Left ventricle myocardium inferior (tissue), 1 donor: ENCODE measurements at regions not wholly inside any gene's neighbourhood (a gene's known extent, or its start where the extent isn't known, plus 50 kb on each side); places are given as distances from the start of the nearest gene placed in this dataset.

Source experiments
- DNase-seq: peaks from one replicate; pipeline ENCODE4 v3.0.0-alpha.2; 2020
- H3K27ac ChIP-seq: fragments of 200-600 bp; replicated peaks from 2 replicates; pipeline ENCODE4 v1.8.0; 2021
- H3K27me3 ChIP-seq: fragments of 200-600 bp; 2 replicates; pipeline ENCODE4 v1.8.0; 2021; ENCODE audit warnings: low read depth
- H3K36me3 ChIP-seq: fragments of 200-600 bp; 2 replicates; pipeline ENCODE4 v1.8.0; 2021
- H3K4me1 ChIP-seq: fragments of 200-600 bp; 2 replicates; pipeline ENCODE4 v1.8.0; 2021
- H3K4me3 ChIP-seq: fragments of 200-600 bp; 2 replicates; pipeline ENCODE4 v1.8.0; 2021; ENCODE audit warnings: mild to moderate bottlenecking, moderate library complexity
- H3K9me3 ChIP-seq: fragments of 200-600 bp; replicated peaks from 2 replicates; pipeline ENCODE4 v1.8.0; 2021
- intact Hi-C: fragments of 100-400 bp; cut with micrococcal nuclease; formaldehyde crosslinking; loops from one replicate; pipeline ENCODE4 v1.11.0; 2022
- TF ChIP-seq, protein P1 (sequence below): fragments of 200-600 bp; IDR thresholded peaks from 2 replicates; pipeline ENCODE4 v1.8.0; 2021; ENCODE audit warnings: antibody characterized with exemption, mild to moderate bottlenecking, borderline replicate concordance
- donor health status: DM: no; HTN: yes; CAD: no; lungs with severe emphysema.

DNA sequence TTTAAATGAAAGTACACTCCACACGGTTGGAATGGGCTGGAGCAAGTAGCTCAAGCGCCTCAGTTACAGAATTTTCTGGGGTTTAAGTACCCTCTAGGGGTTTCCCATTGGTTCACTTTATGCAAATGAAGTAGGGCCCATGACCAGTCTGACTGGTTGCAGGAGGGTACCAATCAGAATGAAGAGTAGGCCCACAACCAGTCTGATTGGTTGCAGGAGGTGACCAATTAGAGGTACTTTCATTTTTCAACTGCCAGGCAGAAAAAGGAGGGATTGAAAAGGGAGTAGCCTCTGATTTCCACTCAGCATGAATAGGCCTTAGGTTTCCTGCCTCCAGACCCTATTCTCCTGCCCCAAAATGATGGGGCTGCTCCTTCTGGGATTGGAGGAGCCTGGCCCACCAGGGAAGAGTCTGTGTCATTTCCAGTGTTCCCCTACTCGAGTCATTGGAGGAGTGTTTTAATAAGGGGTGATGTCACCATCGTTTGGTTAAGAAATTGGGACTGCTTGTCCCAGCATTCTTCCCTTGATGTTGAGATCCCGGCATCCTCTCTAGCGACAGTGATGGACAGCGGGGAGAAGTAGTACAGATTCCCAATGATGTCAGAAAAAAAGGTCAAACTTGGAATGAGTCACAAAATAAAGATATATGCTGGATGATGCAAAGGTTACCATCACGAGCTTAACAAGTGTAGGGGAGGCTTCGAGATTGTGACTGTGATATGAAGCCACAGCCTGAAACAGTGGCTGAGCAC is 210.4 kb downstream of the SH3BP4 start:
- no peaks in the 10 kb centered on the region for H3K9me3 ChIP-seq
- H3K4me1 ChIP-seq, result no peaks in the 10 kb centered on the region
- no peak for DNase-seq
- H3K27me3 ChIP-seq, result peaks cover 76% of the 10 kb centered on the region
- H3K4me3 ChIP-seq, result no peak overlapping the region
- TF ChIP-seq, protein P1, sequence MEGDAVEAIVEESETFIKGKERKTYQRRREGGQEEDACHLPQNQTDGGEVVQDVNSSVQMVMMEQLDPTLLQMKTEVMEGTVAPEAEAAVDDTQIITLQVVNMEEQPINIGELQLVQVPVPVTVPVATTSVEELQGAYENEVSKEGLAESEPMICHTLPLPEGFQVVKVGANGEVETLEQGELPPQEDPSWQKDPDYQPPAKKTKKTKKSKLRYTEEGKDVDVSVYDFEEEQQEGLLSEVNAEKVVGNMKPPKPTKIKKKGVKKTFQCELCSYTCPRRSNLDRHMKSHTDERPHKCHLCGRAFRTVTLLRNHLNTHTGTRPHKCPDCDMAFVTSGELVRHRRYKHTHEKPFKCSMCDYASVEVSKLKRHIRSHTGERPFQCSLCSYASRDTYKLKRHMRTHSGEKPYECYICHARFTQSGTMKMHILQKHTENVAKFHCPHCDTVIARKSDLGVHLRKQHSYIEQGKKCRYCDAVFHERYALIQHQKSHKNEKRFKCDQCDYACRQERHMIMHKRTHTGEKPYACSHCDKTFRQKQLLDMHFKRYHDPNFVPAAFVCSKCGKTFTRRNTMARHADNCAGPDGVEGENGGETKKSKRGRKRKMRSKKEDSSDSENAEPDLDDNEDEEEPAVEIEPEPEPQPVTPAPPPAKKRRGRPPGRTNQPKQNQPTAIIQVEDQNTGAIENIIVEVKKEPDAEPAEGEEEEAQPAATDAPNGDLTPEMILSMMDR, result no peak
- H3K36me3 ChIP-seq, result no peaks in the 10 kb centered on the region
- no peak overlapping the region for H3K27ac ChIP-seq
- intact Hi-C loops, result no loop called here

DNA sequence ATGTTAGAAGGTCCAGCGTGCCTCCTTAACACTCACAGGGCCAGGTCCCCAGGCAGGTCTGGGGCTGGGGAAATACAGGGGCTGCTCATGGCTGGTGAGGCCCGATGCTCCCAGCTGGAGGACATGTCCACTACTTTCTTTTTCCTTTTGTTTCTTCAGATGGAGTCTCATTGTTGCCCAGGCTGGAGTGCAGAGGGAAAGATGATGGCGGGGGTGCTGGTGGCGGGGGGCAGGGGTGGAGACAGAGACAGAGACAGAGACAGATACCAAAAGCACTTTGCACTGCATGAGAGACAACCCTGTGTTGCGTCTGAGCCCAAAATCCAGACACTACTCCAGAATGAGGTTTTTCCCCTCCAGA is 211.0 kb downstream of the SH3BP4 start:
- no peaks in the 10 kb centered on the region for H3K4me1 ChIP-seq
- intact Hi-C loops, result no loop called here
- peaks cover 71% of the 10 kb centered on the region for H3K27me3 ChIP-seq
- TF ChIP-seq, protein P1, result no peak
- H3K9me3 ChIP-seq, result no peaks in the 10 kb centered on the region
- no peak overlapping the region for H3K27ac ChIP-seq
- DNase-seq, result no peak
- no peak overlapping the region for H3K4me3 ChIP-seq
- H3K36me3 ChIP-seq, result no peaks in the 10 kb centered on the region

DNA sequence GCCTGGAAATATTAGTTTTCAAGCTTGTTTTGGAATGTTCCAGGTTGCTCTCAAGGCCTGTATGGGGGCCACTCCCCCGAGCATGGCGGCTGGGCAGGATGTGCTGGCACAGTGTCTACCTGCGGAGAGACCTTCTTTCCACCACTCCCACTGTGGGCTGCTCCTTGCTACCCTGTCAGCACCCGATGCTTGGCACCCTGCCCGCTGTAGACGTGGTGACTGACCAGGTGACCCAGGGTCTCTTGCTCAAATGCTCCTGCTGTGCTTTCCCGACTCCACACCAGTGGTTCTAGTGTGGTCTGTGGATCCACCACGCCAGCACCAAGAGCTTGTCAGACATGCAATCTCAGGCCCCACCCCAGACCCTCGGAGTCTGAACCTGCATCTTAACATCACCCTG is 213.3 kb downstream of the SH3BP4 start:
- peaks cover under 1% of the 10 kb centered on the region for H3K4me1 ChIP-seq
- H3K4me3 ChIP-seq, result no peak overlapping the region
- no peaks in the 10 kb centered on the region for H3K36me3 ChIP-seq
- TF ChIP-seq, protein P1, result no peak
- intact Hi-C loops, result no loop called here
- H3K27me3 ChIP-seq, result peaks cover 56% of the 10 kb centered on the region
- H3K27ac ChIP-seq, result no peak overlapping the region
- H3K9me3 ChIP-seq, result no peaks in the 10 kb centered on the region
- DNase-seq, result no peak

DNA sequence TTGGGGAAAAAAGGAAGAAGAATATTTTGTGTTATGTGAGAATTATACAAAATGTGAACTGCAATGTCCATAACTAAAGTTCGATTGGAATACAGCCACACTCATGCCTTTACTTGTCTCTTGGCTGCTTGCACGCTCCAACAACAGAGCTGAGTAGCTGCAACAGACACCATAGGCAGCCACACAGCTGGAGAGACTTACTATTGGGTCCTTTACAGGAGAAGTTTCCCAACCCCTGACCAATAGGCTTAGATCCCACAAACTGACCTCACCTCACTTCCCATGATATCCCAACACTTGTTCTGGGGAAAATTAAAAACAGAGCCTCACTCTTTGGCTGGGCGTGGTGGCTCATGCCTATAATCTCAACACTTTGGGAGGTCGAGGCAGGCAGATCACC is 213.8 kb downstream of the SH3BP4 start:
- H3K27me3 ChIP-seq, result peaks cover 52% of the 10 kb centered on the region
- no peak overlapping the region for H3K4me3 ChIP-seq
- peaks cover 6% of the 10 kb centered on the region for H3K4me1 ChIP-seq
- H3K27ac ChIP-seq, result no peak overlapping the region
- no peaks in the 10 kb centered on the region for H3K36me3 ChIP-seq
- intact Hi-C loops, result no loop called here
- DNase-seq, result no peak
- H3K9me3 ChIP-seq, result no peaks in the 10 kb centered on the region
- TF ChIP-seq, protein P1, result no peak

DNA sequence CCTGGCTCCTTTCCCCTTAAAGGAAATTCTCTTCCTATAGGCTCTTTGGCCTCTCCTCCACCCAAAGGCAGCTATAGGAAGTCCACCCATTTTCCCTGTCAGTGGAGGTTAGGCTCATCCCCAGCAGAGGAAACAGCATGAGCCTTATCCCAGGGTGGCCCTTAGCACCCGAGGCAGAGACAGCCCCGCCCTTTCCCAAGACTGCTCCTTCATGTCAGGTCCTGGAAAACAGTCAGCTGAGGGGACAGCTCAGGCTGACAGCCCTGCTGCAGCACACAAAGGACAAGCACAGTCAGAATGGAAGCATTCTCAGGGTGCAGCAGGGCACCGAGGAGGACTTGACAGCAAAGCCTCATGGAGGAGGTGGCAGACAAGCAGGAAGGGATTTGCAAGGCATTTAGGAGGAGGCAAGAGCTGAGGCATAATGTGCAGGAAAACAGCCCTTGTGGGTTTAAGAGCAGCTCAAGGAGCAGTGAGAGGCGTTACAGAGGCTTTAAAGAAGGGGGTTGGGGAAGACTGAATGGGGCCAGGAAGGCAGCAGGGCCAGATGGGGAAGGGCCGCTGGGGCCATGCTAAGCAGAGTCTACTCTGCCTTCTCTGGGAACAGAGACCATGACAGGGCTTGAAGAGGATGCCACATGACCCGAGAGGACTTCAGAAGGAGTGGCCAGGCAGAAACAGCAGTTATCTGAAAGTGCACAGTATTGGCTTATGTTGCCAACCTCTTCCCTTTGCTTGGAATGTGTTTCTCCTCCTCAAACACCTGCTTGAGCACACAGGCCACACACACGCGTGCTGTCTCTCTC is 216.6 kb downstream of the SH3BP4 start:
- DNase-seq, result no peak
- intact Hi-C loops, result no loop called here
- TF ChIP-seq, protein P1, result no peak
- peaks cover 19% of the 10 kb centered on the region for H3K4me1 ChIP-seq
- H3K4me3 ChIP-seq, result no peak overlapping the region
- H3K9me3 ChIP-seq, result no peaks in the 10 kb centered on the region
- H3K27ac ChIP-seq, result no peak overlapping the region
- H3K36me3 ChIP-seq, result no peaks in the 10 kb centered on the region
- peaks cover 31% of the 10 kb centered on the region for H3K27me3 ChIP-seq
